NOMO-1 treated with dmso at 0.1 percent for 144 hours (cell line): ENCODE measurements at regions not wholly inside any gene's neighbourhood (a gene's known extent, or its start where the extent isn't known, plus 50 kb on each side); places are given as distances from the start of the nearest gene placed in this dataset.
A peak's percentile ranks its signal among the peaks of the same experiment; 100 is the strongest.

Experiments
- DNase-seq: peaks from one replicate; lab custom pipeline; 2025; ENCODE audit not compliant: unreplicated experiment; lab: John Stamatoyannopoulos, UW

- no peak for DNase-seq
These were observed 301.2 kb upstream of the E2F7 start for GRCh38 chr12:77366616-77367015.

- DNase-seq, result no peak
These were observed 299.0 kb upstream of the E2F7 start for GRCh38 chr12:77364400-77364799.

- no peak for DNase-seq
These were observed 297.3 kb upstream of the E2F7 start for GRCh38 chr12:77362509-77363210.

GRCh38 chr12:77357655-77358054 lies 292.3 kb upstream of the E2F7 start:
- no peak for DNase-seq

- no peak for DNase-seq
These were observed 289.5 kb upstream of the E2F7 start for GRCh38 chr12:77354766-77355362.

GRCh38 chr12:77352946-77353345 lies 287.6 kb upstream of the E2F7 start:
- DNase-seq, result no peak

GRCh38 chr12:77351860-77352259 lies 286.5 kb upstream of the E2F7 start:
- no peak for DNase-seq

- DNase-seq, result no peak
These were observed 284.5 kb upstream of the E2F7 start for GRCh38 chr12:77349689-77350370.

- DNase-seq, result no peak
These were observed 281.6 kb upstream of the E2F7 start for GRCh38 chr12:77347017-77347416.

- DNase-seq, result no peak
These were observed 280.0 kb upstream of the E2F7 start for GRCh38 chr12:77345336-77345735.

GRCh38 chr12:77344651-77345050 lies 279.3 kb upstream of the E2F7 start:
- DNase-seq, result no peak

GRCh38 chr12:77343291-77343690 lies 277.9 kb upstream of the E2F7 start:
- DNase-seq, result no peak

- DNase-seq, result no peak
These were observed 276.9 kb upstream of the E2F7 start for GRCh38 chr12:77342253-77342652.

- no peak for DNase-seq
These were observed 274.2 kb upstream of the E2F7 start for GRCh38 chr12:77339610-77340009.

GRCh38 chr12:77337362-77337761 lies 272.0 kb upstream of the E2F7 start:
- DNase-seq, result no peak

- DNase-seq, result no peak
These were observed 269.4 kb upstream of the E2F7 start for GRCh38 chr12:77334806-77335205.

- DNase-seq, result no peak
These were observed 263.0 kb upstream of the E2F7 start for GRCh38 chr12:77328326-77328725.

GRCh38 chr12:77325511-77326236 lies 260.3 kb upstream of the E2F7 start:
- DNase-seq, result no peak

GRCh38 chr12:77324763-77325468 lies 259.5 kb upstream of the E2F7 start:
- peak; percentile 9 for DNase-seq

- no peak for DNase-seq
These were observed 259.0 kb upstream of the E2F7 start for GRCh38 chr12:77324416-77324762.

GRCh38 chr12:77323788-77324415 lies 258.5 kb upstream of the E2F7 start:
- DNase-seq, result no peak
